GM18502 (cell line): ENCODE measurements at regions not wholly inside any gene's neighbourhood (a gene's known extent, or its start where the extent isn't known, plus 50 kb on each side); places are given as distances from the start of the nearest gene placed in this dataset.
"Not testable (repeated sequence)": the region's sequence is repeated elsewhere in the genome, so short reads cannot be mapped to it uniquely, and the experiment has no call there.

Experiments used
- ATAC-seq: cut with Tn5 transposase; IDR thresholded peaks from one replicate; pipeline ENCODE4 v1.9.1; 2021; ENCODE audit warnings: mild to moderate bottlenecking; ENCODE audit not compliant: unreplicated experiment, poor library complexity

DNA sequence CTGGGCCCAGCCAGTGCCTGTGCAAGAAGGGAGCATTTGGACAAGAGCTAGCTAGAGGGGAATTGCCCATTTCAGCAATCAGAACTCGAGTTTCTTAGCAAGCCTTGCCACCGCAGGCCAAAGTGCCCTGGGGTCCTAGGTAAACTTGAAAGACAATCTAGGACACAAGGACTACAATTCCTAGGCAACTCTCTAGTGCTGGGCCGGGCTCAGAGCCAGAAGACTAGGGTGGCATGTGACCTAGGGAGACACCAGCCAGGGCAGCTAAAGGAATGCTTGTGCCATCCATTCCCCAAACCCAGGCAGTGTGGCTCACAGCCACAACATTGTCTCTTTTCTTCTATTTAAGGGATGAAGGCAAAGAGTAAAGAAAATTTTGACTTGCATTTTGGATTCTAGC, 205.0 kb downstream of the BMP4 start:
- ATAC-seq: no peak

DNA sequence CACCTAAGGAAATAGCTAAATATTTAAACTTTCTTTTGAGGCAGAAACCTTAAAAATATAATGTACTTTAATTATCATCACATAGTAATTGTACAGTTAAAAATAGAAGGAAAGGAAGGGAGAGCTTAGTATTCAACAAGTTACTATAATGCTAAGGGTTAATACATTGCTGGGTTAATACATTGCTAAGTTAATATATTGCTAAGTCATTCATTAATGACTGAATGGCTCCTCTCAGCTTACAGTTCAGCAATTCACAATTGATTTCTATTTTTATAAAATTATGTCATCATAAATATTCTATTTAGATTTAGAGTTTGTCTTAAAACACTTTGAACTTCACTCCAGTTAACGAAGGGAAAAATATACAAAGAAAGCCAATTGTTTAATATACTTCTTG, 207.9 kb downstream of the BMP4 start:
- ATAC-seq: no peak

DNA sequence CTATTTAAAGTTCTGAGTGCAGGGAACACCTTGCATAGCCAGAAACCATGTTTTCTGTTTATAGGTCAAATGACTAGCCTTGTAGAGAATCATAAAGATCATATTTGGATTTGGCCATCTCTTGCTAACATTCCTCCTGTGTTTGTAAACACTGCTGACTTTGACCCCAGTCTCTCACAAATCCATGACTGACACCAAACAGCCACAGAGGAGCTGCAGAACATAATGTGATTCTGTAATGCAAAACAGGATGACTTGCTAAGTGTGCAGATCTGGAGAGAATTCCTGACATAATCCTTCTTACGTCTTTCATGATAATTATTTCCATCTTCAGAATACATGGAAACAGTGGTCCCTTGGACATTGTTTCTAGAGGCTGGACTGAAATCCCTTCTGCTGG, 211.8 kb downstream of the BMP4 start:
- no peak for ATAC-seq

DNA sequence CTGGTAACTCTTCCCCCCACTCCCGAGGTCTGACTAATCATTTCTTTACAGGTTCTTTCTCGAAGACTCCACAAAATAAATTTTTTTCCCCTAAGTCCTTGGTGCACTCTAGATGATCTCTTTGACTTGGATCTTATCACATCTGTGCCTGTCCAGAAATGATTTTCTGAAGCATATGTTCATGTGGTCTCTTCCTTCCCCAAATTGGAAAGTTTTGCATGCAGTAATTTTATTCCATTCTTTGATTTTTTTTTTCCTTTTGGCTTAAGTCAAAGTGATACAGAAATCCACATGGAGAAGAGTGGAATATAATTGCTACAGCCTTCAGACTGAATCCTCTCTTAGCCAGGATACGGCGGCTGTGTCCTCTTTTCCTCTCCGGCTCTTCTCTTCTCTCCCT, 213.3 kb downstream of the BMP4 start:
- ATAC-seq: no peak

DNA sequence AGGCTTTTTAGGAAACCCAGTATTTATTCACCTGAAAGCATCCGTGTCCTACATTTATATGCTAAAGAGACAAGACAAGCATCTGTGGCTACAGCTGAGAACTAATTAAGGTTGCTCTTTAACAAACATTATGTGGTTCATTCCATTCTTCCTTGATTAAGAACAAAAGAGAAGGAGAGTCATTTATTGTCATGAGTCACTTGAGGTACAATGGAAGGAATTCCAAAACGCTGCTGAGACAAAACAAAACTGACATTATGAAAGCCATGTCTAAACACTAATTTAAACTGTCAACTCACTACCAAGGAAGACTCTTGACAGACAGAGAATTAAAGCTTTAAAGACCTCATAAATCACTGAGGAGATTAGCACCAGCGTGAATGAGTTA, 214.4 kb downstream of the BMP4 start:
- no peak for ATAC-seq

DNA sequence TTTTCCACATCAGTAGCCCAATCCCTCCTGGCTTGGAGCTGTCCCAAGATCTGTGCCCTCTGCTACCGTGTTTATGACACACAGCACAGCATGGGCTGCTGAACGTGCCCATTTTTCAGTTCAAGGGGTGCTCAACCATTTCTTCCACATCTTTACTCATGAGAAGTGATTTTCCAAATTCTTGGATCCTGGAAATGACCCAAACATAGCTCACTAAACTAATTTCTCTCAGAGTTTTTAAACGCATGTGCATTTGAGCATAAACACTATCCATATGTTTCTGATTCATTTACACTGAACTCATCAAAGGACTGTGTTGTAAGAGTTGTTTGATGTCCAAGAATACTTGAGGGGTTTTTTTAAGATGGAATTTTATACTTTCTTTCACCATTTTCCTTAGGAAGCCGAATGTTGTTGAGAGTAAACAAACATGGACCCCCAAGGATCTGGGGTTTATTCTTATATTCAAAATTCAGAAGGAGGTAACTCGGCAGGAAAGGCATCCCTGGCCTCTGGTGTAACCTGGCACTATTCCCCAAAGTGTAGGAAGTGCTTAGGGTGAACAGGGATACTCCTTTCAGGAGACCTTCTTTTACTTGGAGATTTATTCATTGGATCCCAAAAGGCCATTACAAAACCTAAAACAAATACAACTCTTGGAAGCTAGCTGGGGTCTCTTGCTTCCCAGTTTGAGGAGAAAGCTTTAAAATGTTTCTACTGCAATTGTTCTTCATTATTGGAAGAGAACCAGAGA, 215.0 kb downstream of the BMP4 start:
- no peak for ATAC-seq

DNA sequence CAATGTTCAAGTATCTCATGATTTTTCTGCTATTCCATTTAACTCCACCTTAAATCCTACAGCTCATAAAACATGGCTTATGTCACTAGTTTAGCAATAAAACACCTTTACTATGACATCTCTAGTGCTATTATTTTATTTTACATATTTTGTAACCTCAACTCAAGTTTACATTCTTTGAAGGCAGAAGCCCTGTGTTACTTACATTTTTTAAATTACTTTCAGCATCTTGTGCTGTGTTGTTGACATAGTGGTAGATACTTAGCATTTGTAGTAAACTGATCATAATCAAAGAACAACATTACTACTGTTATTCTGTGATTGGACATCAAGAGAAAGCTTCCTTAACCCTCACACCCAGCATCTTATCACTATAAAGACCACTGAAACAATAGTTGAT, 216.1 kb downstream of the BMP4 start:
- ATAC-seq: no peak

DNA sequence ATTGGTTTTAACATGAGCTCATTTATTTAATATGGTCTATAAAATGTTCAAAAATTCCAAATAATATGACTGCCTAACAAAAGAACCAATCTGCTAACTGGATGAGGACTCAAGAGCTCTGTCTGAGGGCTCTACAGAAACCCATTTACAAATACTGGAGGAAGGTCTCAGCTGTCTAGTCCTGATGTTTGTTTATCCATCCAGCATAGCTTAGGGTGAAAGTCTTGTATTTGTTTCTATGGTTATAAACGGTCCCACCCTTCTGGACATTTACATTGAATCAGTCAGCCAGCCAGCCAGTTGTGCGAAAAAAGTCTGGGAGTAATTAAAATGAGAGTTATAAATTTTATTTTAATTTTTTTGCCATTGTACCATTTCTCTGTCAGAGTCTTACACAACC, 220.7 kb downstream of the BMP4 start:
- ATAC-seq: no peak

DNA sequence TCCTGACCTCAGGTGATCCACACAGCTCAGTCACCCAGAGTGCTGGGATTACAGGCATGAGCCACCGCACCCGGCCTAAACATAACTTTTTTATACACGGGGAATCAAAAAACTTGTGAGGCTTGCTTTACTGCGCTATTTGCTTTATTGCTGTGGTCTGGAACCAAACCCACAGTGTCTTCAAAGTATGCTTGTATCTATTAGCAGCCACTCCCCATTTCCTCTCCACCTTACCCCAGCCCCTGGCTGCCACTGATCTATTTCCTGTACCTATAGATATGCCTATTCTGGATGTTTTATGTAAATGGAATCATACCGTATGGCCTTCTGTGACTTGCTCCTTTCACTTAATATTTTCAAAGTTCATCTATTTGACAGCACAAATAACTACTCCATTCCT, 233.4 kb downstream of the BMP4 start:
- no peak for ATAC-seq

DNA sequence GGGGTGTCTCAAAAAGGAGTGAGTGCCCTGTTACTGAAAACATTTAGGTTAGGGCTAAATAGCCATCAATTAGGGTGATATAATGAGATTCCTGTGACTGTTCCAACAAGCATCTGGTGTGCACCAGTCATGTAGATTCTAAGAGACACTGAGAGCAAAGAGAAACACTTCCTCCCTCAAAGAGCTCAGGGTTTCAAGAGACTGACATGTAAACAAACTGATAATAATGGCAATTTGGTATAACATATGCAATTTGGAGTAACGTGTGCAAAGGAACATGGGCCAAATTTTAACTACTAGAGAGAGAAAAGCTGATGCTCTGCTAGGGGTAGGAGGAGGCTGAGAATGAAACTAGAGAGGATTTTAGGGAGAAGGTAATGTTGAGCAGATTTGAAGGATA, 237.1 kb downstream of the BMP4 start:
- no peak for ATAC-seq

DNA sequence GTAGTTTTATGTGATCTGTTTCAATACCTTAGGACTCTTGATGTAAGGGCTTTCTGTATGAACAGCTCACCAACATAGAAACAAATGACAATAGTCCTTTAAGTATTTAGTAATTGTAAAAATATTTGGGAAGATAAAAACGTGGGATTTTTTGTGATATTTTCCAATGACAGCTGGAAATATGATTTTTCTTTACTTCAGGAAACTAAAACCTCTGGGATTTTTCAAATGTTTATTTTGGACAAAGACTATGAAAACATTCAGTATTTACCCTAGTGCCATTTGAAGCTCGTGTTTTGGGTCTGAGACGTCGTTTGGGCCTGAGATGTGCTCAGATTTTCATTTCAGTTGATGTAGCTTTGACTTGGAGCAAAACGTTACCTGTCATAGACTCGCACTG, 240.0 kb downstream of the BMP4 start:
- no peak for ATAC-seq

DNA sequence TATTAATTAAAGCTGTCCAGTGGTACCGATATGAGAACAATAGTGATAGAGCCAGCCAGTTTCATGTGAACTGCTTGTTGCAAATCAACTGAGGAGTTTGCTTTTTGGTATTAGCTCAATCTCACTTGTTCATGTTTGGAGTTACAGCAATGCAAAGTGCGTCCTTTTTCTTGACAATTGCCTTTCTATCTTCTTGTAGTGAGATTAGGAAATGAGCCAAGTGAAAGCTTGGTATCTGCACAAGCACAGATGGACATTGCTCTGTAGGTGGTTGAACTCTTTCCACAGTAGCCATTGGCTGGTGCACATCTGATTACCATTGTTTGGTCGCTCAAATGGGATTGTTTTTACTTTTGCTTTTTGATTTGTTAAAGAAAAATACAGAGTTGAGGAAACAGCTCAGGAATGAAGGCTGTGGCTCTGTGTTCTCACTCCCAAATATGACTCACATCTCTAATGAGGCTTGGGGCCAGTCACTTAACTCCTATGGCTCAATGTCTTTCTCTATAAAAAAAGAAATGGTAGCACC, 241.4 kb downstream of the BMP4 start:
- ATAC-seq: no peak

DNA sequence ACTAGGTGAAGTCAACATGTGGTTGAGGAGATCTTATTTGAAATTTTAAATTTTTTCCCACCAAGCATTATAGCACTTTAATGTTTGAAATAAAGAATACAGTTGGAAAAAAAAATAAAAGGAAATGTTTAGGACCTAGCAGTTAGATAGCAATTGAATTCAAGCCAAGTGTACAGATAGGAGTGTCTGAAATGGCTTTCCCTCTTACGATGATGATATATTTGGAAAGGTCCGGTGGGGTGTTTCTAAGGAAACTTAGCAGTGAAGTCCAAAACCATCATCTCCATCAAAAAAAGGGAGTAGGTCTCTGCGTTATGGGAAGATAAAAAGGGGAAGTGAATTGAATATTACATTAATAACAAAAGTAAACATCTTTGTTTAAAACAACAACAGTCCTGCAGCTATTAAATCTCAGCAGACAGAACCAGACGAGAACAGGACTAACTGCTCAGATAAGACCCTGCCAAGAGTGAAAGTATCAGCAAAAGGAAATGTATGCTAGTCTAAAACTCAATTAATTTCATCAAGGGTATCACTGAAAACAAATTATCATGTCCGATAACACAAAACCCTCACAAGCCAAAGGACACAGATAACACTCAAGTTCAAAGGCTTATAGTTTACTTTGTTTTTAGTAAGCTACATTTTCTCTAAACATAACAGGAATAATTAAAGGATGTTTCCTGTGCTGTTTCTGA, 242.0 kb downstream of the BMP4 start:
- no peak for ATAC-seq

DNA sequence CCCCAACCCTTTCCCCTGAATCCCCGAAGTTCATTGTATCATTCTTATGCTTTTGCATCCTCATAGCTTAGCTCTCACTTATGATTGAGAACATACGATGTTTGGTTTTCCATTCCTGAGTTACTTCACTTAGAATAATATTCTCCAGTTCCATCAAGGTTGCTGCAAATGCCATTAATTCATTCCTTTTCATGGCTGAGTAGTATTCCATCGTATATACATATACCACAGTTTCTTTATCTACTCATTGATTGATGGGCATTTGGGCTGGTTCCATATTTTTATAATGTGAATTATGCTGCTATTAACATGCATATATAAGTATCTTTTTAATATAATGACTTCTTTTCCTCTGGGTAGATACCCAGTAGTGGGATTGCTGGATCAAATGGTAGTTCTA, 243.7 kb downstream of the BMP4 start:
- not testable (repeated sequence) for ATAC-seq

DNA sequence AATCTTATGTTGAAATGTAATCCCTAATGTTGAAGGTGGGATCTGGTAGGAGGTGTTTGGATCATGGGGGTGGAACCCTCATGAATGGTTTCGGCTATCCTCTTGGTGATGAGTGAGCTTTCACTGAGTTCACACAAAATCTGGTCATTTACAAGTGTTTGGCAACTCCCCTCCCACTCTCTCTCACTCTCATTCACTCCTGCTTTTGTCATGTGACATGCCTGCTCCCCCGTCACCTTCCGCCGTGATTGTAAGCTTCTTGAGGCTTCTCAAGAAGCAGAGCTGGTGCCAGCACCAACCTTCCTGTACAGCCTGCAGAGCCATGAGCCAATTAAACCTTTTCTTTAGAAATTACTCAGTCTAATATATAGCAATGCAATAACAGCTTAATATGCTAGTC, 245.4 kb downstream of the BMP4 start:
- ATAC-seq: no peak

DNA sequence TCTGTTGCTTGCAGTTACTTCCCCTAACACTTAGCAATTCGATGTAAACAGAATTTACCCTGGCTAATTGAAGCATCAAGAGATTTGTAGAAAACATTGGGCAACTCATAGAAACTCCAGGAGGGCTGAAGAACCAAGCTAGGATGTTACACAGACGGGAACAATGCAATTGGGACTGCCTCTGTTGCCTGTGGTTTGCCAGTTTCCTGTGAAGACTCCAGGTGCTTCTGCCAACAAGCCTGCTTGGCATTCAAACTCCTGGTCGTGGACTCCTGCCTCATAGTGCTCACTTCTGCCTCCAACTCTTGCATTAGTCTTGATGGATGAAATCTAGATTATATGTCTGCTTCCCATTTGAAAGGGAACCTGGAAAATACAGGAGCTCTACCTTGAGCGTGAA, 246.0 kb downstream of the BMP4 start:
- no peak for ATAC-seq

DNA sequence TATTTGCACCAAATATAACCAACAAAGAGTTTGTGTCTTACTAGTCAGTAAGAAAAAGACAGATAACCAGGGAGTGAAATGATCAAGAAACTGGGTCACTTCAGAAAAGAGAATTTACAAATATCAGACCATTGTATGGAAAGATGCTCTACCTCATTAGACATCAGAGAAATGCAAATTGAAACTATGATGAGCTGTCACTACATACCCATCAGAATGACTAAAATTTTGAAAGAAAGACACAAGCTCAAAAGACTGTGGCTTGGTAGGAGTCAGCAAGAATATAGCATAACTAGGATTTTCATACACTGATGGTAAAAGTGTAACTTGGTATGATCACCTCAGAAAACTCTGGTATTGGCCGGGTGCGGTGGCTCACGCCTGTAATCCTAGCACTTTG, 247.2 kb downstream of the BMP4 start:
- no peak for ATAC-seq

DNA sequence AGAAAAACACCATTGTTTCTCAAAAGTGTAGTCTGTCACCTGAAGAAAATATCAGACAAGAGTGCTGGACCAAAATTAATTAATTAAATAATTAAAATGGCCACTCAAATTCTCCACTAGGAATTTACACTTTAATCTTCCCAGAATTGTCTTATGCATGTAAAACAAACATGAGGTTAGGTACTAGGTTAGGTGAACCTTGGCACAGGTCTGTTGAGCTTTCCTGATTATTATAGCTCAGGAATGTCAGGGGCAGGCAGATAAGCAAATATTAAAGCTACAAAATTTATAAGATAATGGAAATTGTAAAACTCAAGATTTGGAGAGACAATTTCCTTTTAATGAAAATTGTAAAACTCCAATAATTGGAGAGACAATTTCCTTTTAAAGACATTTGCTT, 253.2 kb downstream of the BMP4 start:
- no peak for ATAC-seq

DNA sequence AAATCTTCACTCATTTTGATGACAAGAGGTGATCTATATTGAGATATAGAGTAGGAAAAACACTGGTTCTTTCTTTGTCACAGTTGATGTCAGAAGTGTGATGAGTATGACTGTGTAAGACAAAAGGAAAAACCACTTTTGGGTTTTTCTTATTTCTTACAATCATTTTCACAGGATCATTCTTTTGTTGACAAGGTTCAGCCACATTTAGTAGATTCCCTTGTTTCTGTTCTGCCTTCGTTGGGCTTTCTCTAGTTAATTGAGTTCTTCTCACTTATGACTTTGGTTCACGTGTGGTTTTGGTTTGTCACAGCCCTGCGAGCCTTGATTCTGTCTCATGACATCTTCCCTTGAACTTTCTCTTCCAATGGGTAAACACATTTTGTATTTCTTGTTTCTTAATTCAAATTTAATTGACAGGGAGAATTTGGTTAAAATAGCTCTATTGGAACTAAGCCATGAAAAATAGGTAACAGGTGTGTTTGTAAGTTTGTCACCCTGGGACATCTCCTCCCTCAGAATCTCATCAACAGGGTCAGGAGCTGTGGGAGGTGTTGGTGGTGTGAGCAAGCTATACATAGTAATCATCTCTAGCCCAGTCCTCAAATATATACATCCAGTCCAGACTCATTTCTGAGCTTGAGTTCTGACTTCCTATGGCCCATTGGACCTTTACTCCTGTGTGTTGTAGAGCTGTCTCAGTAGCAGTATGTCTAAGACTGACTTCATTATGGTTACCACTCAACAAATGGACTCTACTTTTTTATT, 255.3 kb downstream of the BMP4 start:
- ATAC-seq: peak; percentile 65

DNA sequence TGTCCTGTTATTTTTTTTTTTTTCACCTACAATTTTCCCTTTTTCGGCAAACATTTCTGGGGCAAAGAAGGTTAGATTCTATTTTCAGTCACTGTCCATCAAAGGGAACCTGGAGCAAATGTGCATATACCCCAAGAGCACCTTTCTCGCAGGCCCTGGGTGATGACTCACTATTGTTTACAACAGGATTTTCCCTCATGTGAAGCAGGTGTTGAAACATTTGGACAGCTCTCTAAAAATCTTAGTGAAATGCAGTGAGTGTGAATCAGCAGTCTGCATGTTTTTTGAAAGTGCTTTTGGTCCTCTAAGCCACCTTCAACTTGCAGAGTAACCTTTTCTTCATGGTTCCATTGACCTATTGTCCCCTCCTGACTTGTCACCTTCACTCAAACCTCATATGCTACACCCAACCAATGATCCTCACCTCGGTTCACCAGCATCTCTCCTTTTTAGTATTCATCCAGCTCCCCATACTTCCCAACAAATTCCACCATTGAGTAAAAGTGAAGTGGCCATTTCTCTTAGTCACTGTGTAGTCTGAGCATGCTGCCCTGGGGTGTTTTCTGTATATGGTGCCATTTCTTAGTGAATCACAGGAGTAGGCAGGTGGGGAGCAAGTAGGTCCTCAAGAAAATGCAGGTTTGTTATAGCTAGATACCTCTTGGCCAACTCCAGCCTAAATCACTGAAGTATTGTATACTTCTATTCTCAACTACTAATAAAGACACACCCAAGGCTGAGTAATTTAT, 260.2 kb downstream of the BMP4 start:
- no peak for ATAC-seq
